GM21825 (cell line): ENCODE measurements at regions not wholly inside any gene's neighbourhood (a gene's known extent, or its start where the extent isn't known, plus 50 kb on each side); places are given as distances from the start of the nearest gene placed in this dataset.

ENCODE experiments used
- ATAC-seq: cut with Tn5 transposase; IDR thresholded peaks from one replicate; pipeline ENCODE4 v1.9.1; 2021; ENCODE audit warnings: mild to moderate bottlenecking, moderate library complexity; ENCODE audit not compliant: unreplicated experiment

GRCh38 chr13:107141767-107142166 is 573.8 kb upstream of the ARGLU1 start:
- no peak for ATAC-seq

GRCh38 chr13:107139006-107139405 is 571.1 kb upstream of the ARGLU1 start:
- ATAC-seq: no peak

GRCh38 chr13:107138486-107138885 is 570.5 kb upstream of the ARGLU1 start:
- no peak for ATAC-seq

GRCh38 chr13:107133950-107134349 is 566.0 kb upstream of the ARGLU1 start:
- ATAC-seq: no peak

DNA sequence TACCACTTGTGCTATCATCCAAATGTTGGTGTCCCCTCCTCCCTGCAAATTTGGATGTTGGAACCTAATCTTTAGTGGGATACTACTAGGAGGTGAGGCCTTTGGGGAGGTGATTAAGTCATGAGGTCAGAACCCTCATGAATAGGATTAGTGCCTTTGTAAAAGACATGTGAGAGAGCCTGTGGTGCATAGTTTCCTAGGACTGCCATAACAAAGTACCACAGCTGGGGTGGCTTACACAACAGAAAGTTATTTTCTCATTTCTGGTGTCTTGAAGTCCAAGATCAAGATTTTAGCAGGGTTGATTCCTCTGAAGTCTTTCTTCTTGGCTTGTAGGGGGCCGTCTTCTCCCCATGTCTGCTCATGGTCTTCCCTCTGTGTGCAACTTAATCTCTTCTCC is 562.6 kb upstream of the ARGLU1 start:
- ATAC-seq: no peak

GRCh38 chr13:107124730-107125129 is 556.8 kb upstream of the ARGLU1 start:
- no peak for ATAC-seq

DNA sequence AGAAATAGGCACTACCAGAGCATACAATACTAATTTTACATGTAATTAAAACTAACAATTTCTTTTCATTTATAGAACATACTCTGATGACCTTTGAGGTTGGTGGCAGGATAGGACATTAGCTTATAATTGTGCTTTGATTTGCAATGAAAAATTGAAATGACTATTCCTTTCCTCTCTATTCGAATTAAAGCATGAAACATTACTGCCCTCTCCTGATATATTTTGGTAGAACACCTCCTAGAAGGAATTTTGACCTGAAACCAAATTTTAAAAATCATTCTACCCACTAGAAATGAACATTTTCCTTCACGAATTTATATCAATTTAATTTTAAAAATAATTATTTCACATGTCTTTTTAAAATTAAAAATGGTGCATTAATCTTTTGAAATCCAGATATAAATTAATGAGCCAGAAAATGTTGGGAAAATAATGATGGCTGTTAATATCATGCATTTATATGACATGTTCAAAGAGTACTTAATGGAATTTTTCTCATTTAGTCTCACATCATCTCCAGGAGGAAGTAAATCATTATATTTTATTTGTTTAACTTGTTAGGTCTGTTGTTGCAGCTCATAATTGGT is 556.3 kb upstream of the ARGLU1 start:
- ATAC-seq: no peak

GRCh38 chr13:107121793-107122192 is 553.9 kb upstream of the ARGLU1 start:
- no peak for ATAC-seq

DNA sequence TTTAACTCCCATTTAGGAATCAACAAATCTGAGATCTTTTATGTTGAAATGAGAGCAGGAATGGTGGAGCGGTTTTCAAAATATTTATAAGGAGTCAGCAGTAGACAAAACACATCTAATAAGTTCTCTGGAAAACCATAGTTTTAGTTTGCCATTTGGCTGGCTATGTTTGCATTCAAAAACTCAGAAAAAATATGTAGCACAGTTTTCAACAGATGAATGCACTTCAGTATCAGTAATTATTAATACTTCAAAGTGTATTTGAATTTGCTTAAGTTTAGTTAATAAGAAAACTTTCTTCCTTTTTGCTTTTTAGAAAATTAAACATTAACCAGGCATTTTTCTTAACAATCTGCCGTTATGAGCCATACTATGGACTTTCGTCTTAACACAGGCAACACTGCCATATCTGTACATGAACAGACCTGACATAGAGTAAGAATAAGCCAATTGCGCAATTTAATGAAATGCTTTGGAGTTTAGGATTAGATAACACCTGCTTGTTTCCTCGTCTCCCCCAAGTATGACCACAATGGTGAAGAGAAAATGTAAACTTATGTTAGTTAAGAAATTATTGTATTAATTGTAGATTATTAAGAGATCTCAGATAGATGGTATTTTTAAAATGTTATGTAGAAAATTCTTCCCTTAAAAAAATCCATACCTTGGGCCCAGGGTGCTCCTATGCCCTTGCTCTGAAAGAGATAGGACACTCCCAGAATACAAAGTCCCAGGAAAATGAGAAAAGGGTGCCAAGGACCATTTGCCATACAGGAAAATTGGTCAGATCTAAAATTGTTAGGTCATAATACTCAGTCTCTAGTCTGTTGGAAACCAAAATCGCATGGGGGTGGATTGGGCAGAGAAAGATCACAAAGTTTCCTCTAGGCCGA is 552.3 kb upstream of the ARGLU1 start:
- no peak for ATAC-seq

GRCh38 chr13:107118506-107118905 is 550.6 kb upstream of the ARGLU1 start:
- no peak for ATAC-seq

- no peak for ATAC-seq
These were observed 549.5 kb upstream of the ARGLU1 start for GRCh38 chr13:107117327-107118012.

DNA sequence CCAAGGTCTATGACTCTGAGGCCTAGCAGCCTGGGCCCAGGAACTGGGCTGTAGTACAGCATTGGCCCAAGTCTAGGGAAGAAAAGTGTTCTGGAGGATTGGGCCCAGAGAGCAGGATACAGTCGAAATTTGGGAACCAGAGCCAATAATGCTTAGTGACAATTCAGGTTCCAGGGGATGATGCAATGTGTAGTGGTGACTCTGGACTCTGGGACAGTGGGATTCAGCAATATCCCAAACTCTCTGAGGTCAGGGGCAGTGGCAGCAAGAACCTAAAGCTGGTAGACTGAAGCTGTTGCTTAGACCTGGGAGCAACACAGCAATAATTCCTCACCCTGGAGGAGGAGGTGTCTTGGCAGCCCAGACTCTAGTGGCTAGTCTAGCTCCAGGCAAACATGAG is 545.5 kb upstream of the ARGLU1 start:
- ATAC-seq: no peak

DNA sequence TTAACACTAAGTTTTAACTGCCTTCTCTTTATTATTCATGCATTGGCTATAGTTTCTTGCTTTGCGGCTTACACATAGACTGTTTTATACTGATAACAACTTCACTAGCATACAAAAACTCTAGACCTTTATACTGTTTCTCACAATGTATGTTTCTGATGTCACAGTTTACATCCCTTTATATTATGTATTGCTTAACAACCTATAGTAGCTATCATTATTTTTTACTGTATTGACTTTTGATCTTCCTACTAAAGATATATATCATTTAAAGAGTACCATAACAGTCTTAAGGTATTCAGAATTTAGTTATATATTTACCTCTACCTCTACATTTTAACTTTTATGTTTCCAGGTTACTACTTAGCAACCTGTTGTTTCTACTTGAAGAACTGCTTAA is 543.3 kb upstream of the ARGLU1 start:
- no peak for ATAC-seq

- ATAC-seq: no peak
These were observed 536.7 kb upstream of the ARGLU1 start for GRCh38 chr13:107104631-107105030.

- ATAC-seq: no peak
These were observed 534.7 kb upstream of the ARGLU1 start for GRCh38 chr13:107102676-107103075.

DNA sequence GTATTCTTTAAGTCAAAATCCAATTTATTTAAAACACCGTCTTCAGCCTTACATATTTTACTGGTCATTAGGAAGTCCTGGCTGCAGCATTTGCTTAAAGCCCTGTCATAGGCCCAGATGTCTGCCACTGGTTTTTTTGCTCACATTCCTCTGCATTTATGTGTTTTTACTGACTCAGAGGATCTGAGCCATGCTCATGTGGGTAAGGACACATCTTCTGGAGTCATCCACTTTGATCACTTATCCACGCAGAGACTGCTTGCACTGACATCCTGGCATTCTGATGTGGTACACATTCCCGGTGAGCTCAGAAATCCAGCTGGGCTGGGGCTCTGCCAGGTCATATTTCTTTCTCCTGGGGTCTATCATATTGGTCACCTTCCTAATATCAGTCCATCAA is 531.7 kb upstream of the ARGLU1 start:
- no peak for ATAC-seq

- no peak for ATAC-seq
These were observed 530.0 kb upstream of the ARGLU1 start for GRCh38 chr13:107097916-107098315.

DNA sequence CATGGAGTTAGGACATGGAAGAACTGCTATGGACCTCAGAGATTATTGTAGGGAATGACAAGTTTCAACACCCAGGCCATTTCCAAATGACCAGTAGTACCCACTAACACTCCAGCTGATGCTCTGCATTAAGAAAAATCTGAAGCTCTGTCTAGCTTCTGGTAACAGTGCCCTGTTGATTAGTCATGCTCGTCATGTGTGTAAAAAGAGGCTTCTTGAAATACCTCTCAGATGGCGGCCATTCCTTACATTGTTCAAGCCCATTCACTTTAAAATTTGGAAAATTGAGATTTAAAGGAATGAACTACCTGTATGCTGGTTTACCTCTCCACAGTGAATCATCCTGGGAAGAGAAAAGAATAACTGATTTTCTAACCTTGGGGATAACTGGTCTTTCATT is 527.9 kb upstream of the ARGLU1 start:
- ATAC-seq: no peak

DNA sequence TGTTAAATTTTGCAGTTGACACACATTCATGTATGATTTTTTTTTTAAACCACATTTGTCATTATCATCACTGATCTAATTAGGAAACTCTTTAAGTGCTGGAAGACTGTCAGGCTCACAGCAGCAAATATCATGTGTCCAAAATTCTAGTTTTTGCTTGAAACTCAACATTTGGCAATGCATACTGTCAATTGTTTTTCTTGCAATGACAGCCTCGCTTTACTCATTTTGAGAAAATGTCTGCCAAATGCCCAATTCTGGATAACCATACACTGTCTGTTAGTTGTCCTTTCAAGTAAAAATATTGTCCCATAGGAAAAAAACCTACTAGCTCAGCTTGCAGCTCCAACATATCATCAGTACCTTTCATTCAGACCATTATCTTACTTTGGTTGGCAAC is 523.9 kb upstream of the ARGLU1 start:
- no peak for ATAC-seq

- no peak for ATAC-seq
These were observed 523.5 kb upstream of the ARGLU1 start for GRCh38 chr13:107091428-107091827.

DNA sequence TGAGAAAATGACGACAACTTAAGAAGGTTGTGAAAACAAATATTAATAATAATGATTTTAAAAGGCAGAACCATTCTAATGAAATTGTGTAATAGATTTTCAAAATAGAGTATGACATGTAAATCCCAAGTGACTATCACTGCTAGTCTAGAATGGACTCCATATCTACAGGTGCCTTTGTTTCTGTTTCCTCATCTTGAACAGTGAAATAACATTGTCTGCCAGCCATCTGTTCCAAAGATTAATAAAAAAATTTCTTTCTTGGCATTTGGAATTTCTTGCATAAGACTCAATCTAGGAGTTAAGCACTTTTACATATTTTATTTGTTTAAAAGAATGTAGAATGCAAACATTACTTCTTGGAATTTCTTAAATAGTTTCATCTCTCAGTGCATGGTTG is 520.1 kb upstream of the ARGLU1 start:
- no peak for ATAC-seq
